ENCODE measurements at regions not wholly inside any gene's neighbourhood (a gene's known extent, or its start where the extent isn't known, plus 50 kb on each side); places are given as distances from the start of the nearest gene placed in this dataset.

DNA sequence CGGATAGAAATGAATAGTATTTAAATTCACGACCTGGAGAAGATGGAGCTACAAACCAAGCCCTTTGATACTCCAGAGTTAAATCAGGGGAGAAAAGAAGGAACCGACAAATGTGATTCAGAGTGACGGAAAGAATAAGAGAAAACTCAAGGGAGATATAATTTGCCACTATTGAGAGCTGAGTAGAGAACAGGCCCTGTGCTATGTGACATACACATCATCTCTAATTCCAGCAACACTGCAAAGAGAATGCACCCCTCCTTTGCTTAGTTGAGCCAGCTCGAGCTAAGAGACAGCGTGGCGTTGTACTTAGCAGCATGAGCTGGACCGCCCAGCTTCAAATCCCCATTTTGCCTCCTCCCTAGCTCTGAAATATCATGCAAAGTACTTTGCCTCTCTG, 266.4 kb upstream of the TENM3 start:
- DNase-seq (ENCODE audit: extremely low read depth, low read depth), result no peak
- TF ChIP-seq, protein P1, sequence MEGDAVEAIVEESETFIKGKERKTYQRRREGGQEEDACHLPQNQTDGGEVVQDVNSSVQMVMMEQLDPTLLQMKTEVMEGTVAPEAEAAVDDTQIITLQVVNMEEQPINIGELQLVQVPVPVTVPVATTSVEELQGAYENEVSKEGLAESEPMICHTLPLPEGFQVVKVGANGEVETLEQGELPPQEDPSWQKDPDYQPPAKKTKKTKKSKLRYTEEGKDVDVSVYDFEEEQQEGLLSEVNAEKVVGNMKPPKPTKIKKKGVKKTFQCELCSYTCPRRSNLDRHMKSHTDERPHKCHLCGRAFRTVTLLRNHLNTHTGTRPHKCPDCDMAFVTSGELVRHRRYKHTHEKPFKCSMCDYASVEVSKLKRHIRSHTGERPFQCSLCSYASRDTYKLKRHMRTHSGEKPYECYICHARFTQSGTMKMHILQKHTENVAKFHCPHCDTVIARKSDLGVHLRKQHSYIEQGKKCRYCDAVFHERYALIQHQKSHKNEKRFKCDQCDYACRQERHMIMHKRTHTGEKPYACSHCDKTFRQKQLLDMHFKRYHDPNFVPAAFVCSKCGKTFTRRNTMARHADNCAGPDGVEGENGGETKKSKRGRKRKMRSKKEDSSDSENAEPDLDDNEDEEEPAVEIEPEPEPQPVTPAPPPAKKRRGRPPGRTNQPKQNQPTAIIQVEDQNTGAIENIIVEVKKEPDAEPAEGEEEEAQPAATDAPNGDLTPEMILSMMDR (IDR thresholded peaks at IDR 0.05; ENCODE audit: low read depth, low read length), result no peak

DNA sequence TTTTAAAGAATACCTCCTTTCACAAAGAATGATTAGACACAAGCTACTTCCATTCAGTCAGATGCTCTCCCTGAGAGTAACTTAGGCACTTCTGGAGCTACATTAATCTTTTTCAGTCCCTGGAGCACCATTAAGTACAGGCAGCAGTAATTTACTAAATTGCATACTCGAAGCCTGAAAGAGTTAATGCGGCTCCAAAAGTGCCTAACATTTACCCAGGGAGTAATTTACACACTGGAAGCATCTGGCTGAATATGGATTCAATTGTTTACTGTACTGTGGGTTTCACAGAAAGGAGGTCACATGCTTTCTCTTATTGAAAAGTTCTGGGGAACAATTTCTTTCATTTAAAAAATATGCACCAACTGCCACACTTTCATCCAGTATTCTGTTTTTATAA, 260.8 kb upstream of the TENM3 start:
- DNase-seq (ENCODE audit: extremely low read depth, low read depth), result no peak
- TF ChIP-seq, protein P1 (IDR thresholded peaks at IDR 0.05; ENCODE audit: low read depth, low read length), result no peak

DNA sequence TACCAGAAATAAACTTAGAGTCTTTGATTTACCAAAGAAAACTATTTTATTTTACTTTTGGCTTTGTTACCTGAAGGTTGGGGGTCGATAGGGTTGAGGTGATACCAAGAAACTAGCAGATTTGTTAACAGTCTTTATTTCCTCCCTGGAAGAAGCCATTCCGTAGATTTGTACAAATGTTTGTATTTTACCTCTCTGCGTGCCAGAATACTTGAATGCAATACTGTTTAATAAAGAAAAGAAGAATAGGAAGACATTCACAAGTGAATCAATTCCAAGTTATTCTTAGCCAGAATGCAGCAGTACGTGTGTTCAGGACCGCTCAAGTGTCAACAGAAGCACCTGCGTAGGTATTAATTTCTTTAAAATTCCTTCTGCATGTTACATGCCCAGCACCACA, 260.3 kb upstream of the TENM3 start:
- TF ChIP-seq, protein P1 (IDR thresholded peaks at IDR 0.05; ENCODE audit: low read depth, low read length), result no peak

DNA sequence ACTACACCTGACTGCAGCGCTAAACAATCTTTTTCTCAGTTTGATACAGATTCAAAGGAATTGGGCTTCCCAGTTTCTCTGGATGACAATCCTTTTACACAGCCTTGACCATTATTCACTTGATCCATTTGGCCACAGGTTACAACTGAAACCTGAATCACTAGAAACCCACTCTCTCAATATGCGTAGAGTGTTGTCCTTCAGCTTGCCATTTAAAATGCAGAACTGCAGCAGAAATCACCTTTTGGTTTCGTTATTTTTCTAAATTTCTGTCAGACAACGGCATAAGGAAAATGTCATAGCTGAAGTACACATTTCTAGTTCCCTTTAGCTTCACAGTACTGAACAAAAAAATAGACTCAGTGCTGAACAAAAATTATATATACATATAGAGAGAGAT, 255.8 kb upstream of the TENM3 start:
- DNase-seq (ENCODE audit: extremely low read depth, low read depth), result no peak
- TF ChIP-seq, protein P1 (IDR thresholded peaks at IDR 0.05; ENCODE audit: low read depth, low read length), result no peak

More for the DNA sequence above, 260.3 kb upstream of the TENM3 start:
- no peak for DNase-seq (ENCODE audit: extremely low read depth, low read depth)

DNA sequence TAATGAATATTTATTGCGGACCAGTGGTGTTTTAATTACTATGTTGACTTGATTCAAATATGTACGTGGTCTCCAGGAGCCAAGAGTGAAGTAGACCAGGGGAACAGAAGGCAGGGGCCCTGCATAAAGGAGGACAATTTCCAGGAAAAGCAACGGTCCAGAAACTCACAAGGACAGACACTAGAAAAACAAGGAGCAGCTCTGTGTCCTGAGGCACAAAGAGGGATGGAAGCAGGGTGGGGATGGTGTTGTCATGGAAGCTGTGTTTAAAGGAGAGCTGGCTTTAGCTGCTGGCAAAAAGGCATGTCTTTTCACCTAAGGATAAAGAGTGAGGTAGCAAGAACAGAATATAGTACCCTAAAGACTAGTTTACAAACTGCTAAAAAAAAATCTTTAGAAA, 254.1 kb upstream of the TENM3 start:
- TF ChIP-seq, protein P1 (IDR thresholded peaks at IDR 0.05; ENCODE audit: low read depth, low read length), result no peak
- DNase-seq (ENCODE audit: extremely low read depth, low read depth), result no peak

DNA sequence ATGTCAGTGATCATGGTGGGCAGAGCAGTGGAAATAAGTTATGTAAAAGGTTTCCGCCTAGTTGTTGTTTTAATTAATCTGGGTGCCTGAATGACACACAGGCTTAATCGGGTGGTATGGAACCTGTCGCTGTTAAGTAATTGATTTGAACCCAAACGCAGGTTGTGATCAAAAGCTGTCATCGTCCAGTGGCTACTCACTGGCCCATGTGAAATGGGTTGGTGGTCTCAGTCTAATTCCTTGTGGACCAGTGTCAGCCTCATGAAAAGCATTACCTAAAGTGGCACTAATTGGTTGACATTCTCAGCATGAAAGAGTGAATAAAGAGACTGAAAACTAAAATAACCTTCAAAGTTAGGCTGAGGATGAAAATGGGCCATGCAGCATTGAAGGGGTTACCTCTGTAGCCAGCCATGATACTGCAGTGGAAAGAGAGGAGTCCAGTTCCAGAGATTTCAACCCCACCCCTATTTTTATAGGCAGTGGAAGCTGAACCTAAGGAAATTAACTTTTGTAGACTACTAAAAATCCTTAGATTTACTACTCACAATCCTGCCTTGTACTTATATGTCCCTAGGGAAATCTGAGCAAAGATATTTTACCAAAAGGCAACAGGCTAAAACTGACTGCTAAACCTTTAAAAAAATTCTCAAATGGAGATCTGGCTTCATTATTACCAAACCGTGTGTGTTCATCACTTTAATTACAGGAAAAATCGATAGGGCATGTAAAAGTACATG, 251.7 kb upstream of the TENM3 start:
- TF ChIP-seq, protein P1 (IDR thresholded peaks at IDR 0.05; ENCODE audit: low read depth, low read length), result no peak
- no peak for DNase-seq (ENCODE audit: extremely low read depth, low read depth)

DNA sequence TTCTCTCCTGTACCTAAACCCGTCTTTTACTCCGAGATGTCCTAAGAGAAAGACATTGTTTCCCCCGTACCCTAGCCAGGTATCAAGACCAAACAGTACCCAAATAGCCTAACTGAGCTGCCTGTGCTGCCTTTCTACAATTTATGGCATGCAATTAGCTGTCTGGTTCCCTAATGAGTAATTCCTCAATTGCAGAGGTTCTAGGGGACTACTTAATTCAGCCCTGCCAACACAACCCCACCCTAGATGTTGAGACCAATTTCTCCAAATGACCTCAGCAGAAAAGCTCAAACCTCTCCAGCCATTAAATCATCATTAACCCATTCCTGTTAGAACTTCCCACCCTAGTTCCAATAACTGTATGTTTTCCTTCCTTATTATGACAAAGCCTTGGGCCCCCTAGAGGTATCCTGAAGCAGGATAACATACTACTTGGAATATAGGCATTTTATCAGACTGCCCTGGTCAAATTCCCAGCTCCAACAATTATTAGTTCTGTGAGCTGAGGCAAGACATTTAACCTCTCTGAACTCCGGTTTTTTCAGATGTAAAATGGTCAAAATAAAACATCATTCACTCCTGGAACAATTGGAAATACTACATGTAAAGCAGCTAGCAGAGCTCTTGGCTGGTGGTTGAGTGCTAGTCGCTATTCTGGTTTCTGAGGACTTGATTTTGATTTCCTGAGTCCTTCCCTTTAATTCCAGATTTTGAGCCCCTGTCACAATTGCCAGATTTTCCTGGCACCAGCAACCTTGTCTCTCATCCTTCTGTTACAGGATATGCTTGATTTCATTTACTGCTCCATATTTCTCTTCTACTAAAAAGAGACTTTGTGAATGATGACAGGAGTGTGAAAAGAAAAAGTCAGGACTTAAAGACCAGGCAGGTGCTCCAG, 244.6 kb upstream of the TENM3 start:
- no peak for DNase-seq (ENCODE audit: extremely low read depth, low read depth)
- TF ChIP-seq, protein P1 (IDR thresholded peaks at IDR 0.05; ENCODE audit: low read depth, low read length), result no peak
